ENCODE measurements at regions not wholly inside any gene's neighbourhood (a gene's known extent, or its start where the extent isn't known, plus 50 kb on each side); places are given as distances from the start of the nearest gene placed in this dataset.

DNA sequence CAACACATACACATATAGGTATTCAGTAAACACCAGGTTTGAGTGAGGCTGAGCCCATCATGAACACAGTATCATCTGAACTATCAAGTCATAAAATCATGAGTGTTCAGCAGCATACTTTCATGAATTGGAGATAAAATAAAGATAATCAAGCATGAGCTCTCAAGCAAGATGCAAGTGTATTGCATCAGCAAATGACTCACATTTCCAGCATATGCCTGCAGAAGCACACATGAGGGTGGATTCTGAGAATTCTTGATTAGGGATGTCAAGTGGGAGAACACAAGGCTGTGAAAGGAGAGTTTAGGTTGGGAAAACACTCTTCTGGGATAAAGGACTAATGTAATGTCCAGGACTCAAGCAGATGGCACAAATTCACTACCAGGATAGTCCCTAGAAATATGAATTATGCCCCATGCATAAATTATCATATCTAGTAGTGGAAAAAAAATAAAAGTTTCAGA lies 299.2 kb downstream of the SRGAP2C start:
- TF ChIP-seq POLR2AphosphoS5 (IDR thresholded peaks at IDR 0.05) (no peak), CTCF (IDR thresholded peaks at IDR 0.05) (no peak), POLR2A (IDR thresholded peaks at IDR 0.05) (no peak), EP300 (IDR thresholded peaks at IDR 0.05) (no peak)

Measured in upper lobe of left lung (tissue), 4 donors.